ENCODE measurements at regions not wholly inside any gene's neighbourhood (a gene's known extent, or its start where the extent isn't known, plus 50 kb on each side); places are given as distances from the start of the nearest gene placed in this dataset.

DNA sequence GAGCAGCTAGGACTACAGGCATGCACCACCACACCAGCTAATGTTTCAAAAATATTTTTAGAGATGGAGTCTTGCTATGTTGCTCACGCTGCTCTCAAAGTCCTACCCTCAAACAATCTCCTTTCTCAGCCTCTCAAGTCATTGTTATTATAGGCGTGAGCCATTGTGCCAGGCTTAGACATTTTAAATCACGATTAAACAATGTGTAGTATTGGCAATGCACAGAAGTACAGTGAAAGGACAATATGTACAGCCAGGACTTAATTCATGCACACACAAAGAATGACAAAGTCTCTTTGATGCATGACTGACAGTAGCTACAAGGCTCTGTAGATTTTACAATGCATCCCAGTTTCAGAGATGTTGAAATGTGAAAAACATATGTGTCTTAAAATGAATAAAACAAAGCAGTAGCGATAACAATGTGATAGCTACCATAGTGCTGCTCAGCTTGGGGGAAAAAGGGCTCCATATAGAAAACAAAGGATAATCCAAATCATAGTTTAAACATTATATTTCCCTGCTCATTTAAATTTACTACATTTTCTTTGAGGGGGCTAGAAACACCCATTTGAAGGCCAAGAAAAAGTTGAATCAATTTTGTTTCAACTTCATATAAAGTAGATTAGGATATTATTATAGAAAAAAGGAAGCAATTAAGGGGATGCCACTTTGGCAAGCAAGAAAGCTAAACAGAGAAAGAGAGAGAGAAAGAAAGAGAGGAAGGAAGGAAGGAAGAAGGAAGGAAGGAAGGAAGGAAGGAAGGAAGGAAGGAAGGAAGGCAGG, 272.4 kb upstream of the SMIM31 start:
- Histone ChIP-seq H2AFZ (replicated peaks) (no peak overlapping the region), H3K79me2 (ENCODE audit: low read depth) (no peaks in the 10 kb centered on the region), H3F3A (ENCODE audit: low read depth) (no peaks in the 10 kb centered on the region), H3K4me2 (no peak overlapping the region), H3K9ac (no peak overlapping the region), H3K4me1 (no peaks in the 10 kb centered on the region), H3K4me3 (no peak overlapping the region), H4K20me1 (ENCODE audit: low read depth) (no peaks in the 10 kb centered on the region), H3K9me3 (ENCODE audit: low read depth) (no peaks in the 10 kb centered on the region), H3K27ac (no peak overlapping the region), H3K36me3 (no peaks in the 10 kb centered on the region), H3K27me3 (no peaks in the 10 kb centered on the region)
- H3K4me3 Mint-ChIP-seq = no peak overlapping the region
- no peaks in the 10 kb centered on the region for H3K36me3 Mint-ChIP-seq
- no peak for TF ChIP-seq EZH2 (IDR thresholded peaks at IDR 0.05)
- no peak for TF ChIP-seq EZH2phosphoT487 (IDR thresholded peaks at IDR 0.05)
- TF ChIP-seq, protein P1, sequence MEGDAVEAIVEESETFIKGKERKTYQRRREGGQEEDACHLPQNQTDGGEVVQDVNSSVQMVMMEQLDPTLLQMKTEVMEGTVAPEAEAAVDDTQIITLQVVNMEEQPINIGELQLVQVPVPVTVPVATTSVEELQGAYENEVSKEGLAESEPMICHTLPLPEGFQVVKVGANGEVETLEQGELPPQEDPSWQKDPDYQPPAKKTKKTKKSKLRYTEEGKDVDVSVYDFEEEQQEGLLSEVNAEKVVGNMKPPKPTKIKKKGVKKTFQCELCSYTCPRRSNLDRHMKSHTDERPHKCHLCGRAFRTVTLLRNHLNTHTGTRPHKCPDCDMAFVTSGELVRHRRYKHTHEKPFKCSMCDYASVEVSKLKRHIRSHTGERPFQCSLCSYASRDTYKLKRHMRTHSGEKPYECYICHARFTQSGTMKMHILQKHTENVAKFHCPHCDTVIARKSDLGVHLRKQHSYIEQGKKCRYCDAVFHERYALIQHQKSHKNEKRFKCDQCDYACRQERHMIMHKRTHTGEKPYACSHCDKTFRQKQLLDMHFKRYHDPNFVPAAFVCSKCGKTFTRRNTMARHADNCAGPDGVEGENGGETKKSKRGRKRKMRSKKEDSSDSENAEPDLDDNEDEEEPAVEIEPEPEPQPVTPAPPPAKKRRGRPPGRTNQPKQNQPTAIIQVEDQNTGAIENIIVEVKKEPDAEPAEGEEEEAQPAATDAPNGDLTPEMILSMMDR (IDR thresholded peaks at IDR 0.05) = no peak
- no peak overlapping the region for H3K27ac Mint-ChIP-seq
- H3K4me1 Mint-ChIP-seq = no peaks in the 10 kb centered on the region
- no peaks in the 10 kb centered on the region for H3K27me3 Mint-ChIP-seq (ENCODE audit: insufficient read depth, low read depth)
- no peak for DNase-seq (ENCODE audit: low spot score)
- H3K9me3 Mint-ChIP-seq = peaks cover under 1% of the 10 kb centered on the region

DNA sequence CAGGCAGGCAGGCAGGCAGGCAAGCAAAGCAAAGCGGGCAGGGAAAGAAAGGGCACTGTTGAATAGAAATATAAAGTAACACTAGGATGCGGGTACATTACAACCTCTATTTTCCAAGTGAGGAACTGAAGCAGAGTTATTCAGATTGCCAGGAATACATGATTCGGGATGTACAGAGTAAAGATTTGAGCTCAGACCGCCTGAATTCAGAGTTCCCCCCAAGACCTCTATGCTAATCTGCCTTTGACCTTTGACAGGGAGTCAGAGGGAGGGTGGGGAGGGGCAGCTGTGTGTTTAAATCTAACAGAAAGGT, 271.9 kb upstream of the SMIM31 start:
- no peak overlapping the region for H3K27ac Mint-ChIP-seq
- no peaks in the 10 kb centered on the region for H3K9me3 ChIP-seq (ENCODE audit: low read depth)
- no peaks in the 10 kb centered on the region for H3K27me3 ChIP-seq

GRCh38 chr4:164482758-164483157, 271.2 kb upstream of the SMIM31 start:
- Mint-ChIP-seq H3K4me3 (no peak overlapping the region), H3K9me3 (no peaks in the 10 kb centered on the region), H3K36me3 (no peaks in the 10 kb centered on the region), H3K27ac (no peak overlapping the region), H3K27me3 (ENCODE audit: insufficient read depth, low read depth) (no peaks in the 10 kb centered on the region), H3K4me1 (no peaks in the 10 kb centered on the region)
- H3K4me2 ChIP-seq = no peak overlapping the region
- no peak overlapping the region for H2AFZ ChIP-seq (replicated peaks)
- no peak overlapping the region for H3K27ac ChIP-seq
- H4K20me1 ChIP-seq (ENCODE audit: low read depth) = no peaks in the 10 kb centered on the region
- H3K9ac ChIP-seq = no peak overlapping the region
- H3K79me2 ChIP-seq (ENCODE audit: low read depth) = no peaks in the 10 kb centered on the region
- no peaks in the 10 kb centered on the region for H3K4me1 ChIP-seq
- no peak for TF ChIP-seq EZH2 (IDR thresholded peaks at IDR 0.05)
- no peak for TF ChIP-seq EZH2phosphoT487 (IDR thresholded peaks at IDR 0.05)
- TF ChIP-seq, protein P1 (IDR thresholded peaks at IDR 0.05) = no peak
- no peak for DNase-seq (ENCODE audit: low spot score)
- no peaks in the 10 kb centered on the region for H3K36me3 ChIP-seq
- no peak overlapping the region for H3K4me3 ChIP-seq
- no peaks in the 10 kb centered on the region for H3K9me3 ChIP-seq (ENCODE audit: low read depth)
- H3K27me3 ChIP-seq = no peaks in the 10 kb centered on the region
- H3F3A ChIP-seq (ENCODE audit: low read depth) = no peaks in the 10 kb centered on the region

More for the DNA sequence above, 271.9 kb upstream of the SMIM31 start:
- no peaks in the 10 kb centered on the region for H3F3A ChIP-seq (ENCODE audit: low read depth)
- H3K27me3 Mint-ChIP-seq (ENCODE audit: insufficient read depth, low read depth) = no peaks in the 10 kb centered on the region
- no peak overlapping the region for H3K4me3 ChIP-seq
- TF ChIP-seq EZH2phosphoT487 (IDR thresholded peaks at IDR 0.05) (no peak), EZH2 (IDR thresholded peaks at IDR 0.05) (no peak)
- TF ChIP-seq, protein P1 (IDR thresholded peaks at IDR 0.05) = no peak
- H3K4me3 Mint-ChIP-seq = no peak overlapping the region
- H3K36me3 ChIP-seq = no peaks in the 10 kb centered on the region
- H3K36me3 Mint-ChIP-seq = no peaks in the 10 kb centered on the region
- H3K4me1 Mint-ChIP-seq = no peaks in the 10 kb centered on the region
- no peaks in the 10 kb centered on the region for H4K20me1 ChIP-seq (ENCODE audit: low read depth)
- H3K4me1 ChIP-seq = no peaks in the 10 kb centered on the region
- H3K4me2 ChIP-seq = no peak overlapping the region
- H3K9ac ChIP-seq = no peak overlapping the region
- no peak overlapping the region for H2AFZ ChIP-seq (replicated peaks)
- H3K27ac ChIP-seq = no peak overlapping the region
- no peak for DNase-seq (ENCODE audit: low spot score)
- H3K9me3 Mint-ChIP-seq = no peaks in the 10 kb centered on the region
- no peaks in the 10 kb centered on the region for H3K79me2 ChIP-seq (ENCODE audit: low read depth)
